GM11168 (cell line): ENCODE measurements at regions not wholly inside any gene's neighbourhood (a gene's known extent, or its start where the extent isn't known, plus 50 kb on each side); places are given as distances from the start of the nearest gene placed in this dataset.

ENCODE experiments used
- in situ Hi-C: fragments of 300-500 bp; cut with MboI; formaldehyde crosslinking; loops from one replicate; pipeline ENCODE4 v1.12.0; 2022; ENCODE audit warnings: low sequenced_read_pairs; ENCODE audit not compliant: unreplicated experiment

DNA sequence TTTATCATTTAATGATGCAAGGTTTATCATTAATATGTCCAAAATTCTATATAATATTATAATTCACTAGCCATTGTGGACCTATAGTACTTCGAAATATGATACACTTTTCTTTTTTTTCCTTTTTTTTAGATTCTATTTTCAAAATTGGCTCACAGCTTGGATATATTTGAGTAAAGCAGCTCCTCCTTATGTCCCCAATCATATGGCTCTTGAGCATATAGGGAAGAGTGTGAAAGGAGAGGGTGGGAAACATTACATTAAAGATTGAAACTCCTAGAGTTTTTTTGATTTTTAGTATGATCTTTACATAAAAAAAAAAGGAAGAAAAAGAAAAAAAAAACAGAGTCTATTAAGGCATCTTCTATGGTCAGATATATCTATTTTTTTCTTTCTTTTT, 457.9 kb downstream of the RIT2 start:
- in situ Hi-C loops = no loop called here

DNA sequence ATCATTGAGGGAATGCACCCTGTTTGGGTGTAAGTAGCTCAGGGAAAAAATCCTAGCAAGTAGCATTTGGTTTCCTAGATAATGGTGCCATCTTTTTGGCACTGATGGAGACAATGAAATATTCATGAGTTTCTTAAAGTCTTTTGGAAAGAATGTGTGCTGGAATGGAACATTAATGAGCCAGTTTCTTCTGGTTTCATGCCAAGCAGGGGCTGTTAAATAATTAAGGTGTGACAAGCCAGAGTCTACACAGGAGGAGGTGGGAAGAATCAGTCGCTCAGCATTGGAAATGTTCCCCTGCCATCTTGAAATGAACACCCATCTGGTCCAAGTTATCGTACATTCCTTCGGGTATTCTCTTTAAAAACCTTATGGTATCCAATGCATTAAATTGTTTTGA, 457.3 kb downstream of the RIT2 start:
- in situ Hi-C loops = no loop called here

DNA sequence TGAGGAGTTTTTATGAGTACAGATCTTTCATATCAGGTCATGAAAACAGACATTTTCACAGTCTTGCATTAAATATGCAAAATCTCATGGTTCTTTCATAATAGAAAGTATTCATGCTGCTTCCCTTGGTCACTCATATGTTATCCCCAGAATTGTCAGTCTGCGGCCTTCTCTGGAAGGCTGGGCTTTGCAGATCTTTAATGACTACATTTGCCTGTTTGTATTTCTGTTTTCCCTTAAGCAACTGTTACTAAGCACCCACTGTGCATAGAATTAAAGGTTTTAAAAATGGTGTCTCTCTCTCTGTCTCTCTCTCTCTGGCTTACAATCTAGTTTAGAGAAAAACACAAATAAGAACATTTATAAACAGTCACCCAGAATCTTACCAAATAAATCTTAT, 456.3 kb downstream of the RIT2 start:
- in situ Hi-C loops = no loop called here

DNA sequence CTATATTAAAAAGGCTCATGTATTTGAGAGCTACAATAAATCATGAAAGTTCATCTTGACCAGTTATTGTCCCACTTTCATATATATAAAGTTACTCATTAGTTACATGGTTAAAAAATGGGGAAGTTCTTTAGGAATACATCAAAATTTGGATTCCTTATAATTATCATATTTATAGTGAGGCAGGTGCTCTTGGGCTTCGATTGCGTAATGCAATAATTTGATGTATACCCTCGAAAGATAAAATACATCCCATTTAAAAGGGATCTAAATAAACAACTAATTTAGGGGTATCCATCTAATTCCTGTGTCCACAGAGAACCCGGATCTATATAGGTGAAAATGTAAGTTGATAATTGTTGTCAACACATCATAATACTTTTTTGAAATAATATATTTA, 444.6 kb downstream of the RIT2 start:
- in situ Hi-C loops = no loop called here

DNA sequence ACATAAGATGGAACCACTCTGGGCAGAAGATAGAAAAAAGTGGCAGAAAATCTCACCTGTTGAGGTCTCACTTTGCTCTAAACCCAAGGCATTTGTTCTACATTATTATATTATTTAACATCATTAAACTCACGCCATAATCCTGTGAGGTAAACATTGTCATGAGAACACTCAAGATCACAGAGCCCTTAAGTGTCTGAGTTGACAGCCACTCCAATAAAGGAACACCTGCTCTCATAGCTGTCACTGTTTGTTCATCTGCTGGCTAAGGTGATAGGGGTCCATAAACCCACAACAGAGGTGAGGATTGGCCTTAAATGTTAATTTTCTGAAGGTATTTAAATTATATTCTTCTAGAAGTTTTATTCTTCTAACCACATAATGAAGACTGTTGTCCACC, 439.7 kb downstream of the RIT2 start:
- in situ Hi-C loops = no loop called here

DNA sequence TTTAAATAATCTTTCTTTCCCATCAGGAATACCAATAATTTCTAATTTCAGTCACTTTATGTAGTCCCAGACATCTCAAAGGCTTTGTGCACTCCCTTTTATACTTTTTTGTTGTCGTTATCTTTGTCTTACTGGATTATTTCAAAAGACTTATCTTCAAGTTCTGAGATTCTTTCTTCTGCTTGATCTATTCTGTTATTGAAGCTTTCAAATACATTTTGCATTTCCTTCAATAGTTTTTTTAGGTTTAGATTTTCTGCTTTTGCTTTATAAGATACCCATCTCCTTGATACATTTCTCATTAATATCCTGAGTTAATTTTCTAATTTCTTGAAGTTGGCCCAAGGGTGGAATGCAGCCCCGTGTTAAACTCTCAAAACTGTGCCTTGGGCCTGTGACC, 432.4 kb downstream of the RIT2 start:
- in situ Hi-C loops = no loop called here

DNA sequence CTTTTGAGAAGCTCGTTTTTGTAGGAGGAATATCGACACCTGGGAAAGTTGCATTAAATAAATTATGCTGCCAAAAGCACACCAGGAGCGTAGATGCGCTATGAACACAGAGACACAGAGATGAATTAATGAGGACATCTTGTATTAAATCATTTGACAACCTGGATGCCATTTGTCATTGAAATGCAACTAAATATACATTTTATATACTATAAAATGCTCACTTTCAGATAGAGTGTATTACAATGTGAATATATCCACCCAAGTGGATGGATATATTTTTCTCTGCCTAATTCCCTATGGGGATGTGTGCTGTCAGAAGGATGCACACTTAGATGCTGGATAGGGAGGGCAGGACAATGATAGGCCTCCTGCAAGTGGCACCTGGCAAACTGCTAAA, 426.2 kb downstream of the RIT2 start:
- in situ Hi-C loops = no loop called here
